Nucleus accumbens (tissue), 56 donors: ENCODE measurements at regions not wholly inside any gene's neighbourhood (a gene's known extent, or its start where the extent isn't known, plus 50 kb on each side); places are given as distances from the start of the nearest gene placed in this dataset.

Experiments
- DNase-seq, 56 donors: peaks; one replicate each; lab custom pipeline; 2025; lab: John Stamatoyannopoulos, UW

- no peak for DNase-seq
Observed at GRCh38 chr16:17691106-17691898, 220.5 kb upstream of the XYLT1 start.

DNA sequence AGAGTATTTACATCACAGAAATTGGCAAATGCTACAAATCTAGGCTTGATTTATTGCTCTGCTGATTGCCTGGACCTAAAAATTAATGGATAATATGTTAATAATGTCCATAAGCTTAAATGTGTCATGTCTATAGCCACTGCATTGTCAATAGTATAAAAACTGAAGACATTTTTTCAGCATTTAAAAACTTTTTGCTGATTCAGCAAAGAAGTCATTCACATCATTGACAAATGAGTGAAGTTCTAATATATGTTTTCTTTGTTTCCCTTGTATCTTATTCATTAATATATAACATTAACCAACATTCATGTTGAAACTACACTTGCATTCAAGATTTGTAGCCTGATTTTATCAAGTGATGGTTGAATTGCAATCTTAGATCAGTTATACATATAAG is 214.7 kb upstream of the XYLT1 start:
- no peak for DNase-seq

GRCh38 chr16:17683281-17683680 is 212.5 kb upstream of the XYLT1 start:
- no peak for DNase-seq

GRCh38 chr16:17676171-17676570 is 205.4 kb upstream of the XYLT1 start:
- DNase-seq, result no peak

GRCh38 chr16:17668386-17668785 is 197.6 kb upstream of the XYLT1 start:
- DNase-seq, result no peak

- no peak for DNase-seq
Observed at GRCh38 chr16:17666293-17666692, 195.5 kb upstream of the XYLT1 start.

GRCh38 chr16:17658881-17659280 is 188.1 kb upstream of the XYLT1 start:
- no peak for DNase-seq

GRCh38 chr16:17657045-17657444 is 186.3 kb upstream of the XYLT1 start:
- DNase-seq, result no peak

DNA sequence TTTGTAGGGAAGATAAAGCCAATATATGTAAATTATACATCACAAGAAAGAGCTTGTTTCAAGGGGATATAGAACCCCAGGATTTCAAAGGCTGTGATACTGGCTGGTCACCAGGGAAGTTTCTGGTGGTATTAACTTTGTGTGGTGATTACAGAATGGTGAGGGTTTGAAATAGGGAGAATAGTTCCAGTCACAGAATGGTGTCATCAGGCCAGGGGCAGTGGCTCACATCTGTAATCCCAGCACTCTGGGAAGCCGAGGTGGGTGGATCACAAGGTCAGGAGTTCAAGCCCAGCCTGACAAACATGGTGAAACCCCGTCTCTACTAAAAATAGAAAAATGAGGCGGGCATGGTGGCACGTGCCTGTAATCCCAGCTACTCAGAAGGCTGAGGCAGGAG is 183.8 kb upstream of the XYLT1 start:
- DNase-seq, result no peak

GRCh38 chr16:17654142-17654541 is 183.4 kb upstream of the XYLT1 start:
- no peak for DNase-seq

DNA sequence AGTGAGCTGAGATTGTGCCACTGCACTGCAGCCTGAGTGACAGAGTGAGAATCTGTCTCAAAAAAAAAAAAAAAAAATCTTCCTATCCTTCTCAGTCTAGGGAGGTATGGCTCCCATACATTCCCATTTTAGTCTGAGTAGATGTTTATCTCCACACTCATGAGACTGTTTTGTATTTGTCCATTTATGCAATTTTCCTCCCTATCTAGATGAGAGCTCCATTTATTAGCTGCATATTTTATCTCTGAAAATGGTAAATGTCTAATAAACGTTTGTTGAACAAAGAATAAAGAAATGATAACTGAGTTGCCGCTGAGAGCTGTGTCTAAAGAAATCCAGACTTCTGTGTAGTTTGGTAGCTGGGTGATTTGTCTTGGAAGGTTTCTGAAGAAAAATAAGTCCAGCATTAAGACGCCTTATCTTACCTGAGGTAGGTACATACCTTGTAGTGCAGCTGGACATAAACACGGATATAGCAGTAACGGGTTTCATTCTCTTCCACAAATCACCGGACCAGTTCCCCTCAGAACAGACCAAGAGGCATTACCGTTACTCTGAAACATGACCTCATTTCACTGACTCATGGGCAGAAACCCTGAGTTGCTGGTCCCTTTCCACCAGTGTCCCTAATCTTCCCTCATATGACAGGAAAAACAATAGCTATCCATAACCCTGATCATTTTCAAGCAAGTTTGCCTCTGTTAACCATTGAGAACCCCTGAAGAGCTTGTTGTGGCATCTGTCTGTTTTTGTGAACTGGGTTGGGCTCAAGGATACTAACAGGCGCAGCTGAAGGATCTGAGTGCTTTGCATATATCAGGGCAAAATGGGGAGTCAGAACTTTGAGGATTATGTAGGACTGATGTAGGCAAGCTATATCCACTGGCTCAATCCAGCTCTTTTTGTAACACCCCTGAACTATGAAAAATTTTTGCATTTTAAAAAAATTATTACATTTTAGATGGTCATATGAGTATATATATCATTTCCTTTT is 177.4 kb upstream of the XYLT1 start:
- DNase-seq, result no peak

GRCh38 chr16:17643935-17644334 is 173.2 kb upstream of the XYLT1 start:
- no peak for DNase-seq

DNA sequence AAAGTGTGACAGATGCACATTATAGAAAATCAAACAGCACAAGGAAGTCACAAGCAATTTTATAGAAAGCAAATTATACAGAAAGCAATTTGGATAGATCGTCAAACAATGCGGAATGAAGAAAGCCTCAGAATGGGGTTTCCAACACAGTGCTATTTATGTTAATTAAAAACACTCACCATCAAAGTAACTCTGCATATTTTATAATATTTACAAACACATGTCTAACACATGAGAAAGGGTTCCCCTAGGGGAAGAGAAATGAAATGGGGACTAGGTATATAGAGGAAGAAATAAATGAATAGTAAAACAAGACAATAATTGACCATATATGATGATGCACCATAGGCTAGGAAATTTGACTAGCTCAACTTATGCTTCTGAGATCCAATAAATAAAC is 171.2 kb upstream of the XYLT1 start:
- DNase-seq, result no peak

DNA sequence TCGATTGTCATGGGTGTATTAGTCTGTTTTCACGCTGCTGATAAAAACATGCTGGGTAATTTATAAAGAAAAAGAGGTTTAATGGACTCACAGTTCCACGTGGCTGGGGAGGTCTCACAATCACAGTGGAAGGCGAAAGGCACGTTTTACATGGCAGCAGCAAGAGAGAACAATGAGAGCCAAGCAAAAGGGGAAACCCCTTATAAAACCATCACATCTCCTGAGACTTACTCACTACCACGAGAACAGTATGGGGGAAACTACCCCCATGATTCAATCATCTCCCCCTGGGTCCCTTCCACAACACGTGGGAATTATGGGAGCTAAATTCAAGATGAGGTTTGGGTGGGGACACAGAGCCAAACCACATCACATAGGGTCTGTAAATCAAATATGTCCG is 167.4 kb upstream of the XYLT1 start:
- no peak for DNase-seq

DNA sequence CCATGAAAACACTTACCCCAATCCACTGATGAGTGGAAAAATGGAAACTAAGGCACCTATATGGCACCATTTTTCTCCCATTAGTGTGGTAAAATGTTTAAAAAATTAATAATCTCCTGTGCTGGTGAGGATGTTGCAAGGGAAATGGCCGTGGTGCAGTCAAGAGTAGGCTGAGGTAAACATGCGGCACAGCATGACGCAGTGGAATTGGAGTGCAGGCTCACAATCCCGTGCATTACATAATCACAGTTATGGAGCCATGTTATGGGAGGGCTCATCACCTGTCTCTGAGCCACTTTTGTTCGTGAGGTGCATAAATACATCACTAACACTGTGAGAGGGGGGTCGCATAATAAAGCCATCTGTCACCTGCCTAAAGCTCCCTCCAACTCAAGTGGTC is 164.4 kb upstream of the XYLT1 start:
- DNase-seq, result no peak

DNA sequence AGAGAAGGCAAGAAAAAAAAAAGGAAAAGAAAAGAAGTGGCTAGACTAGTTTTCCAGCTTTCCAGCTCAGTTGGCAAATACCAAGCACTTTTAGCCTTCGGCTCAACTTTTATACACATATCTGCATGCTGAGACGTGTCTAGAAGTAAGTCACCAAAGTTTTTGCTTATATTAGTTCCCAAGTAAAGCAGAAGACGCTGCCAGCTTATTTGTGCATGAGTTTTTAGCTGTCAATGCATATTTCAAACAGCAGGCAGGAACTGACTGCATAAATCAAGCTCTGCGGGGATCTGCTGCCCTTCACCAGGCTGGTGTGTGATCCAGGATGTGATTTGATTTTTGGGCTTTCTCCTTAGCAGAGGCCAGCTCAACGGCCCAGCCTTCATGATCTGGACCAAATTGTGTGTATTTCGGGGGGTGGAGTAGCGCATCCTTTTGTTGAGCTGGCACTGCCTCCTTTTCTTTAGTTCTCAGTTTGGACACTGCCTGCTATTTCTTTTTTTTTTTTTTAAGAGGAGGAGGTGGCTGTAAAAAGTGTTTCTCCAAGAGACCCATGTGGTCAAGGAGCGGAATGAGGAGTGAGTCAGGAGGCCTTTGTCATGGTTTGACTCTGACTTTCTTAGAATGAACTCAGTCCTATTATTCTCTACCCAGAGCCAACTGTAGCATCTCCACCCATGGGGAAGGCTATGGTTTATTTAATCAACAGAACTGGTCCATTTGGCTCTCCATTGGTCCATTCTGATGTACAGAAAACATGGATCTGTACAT is 162.6 kb upstream of the XYLT1 start:
- DNase-seq, result no peak

DNA sequence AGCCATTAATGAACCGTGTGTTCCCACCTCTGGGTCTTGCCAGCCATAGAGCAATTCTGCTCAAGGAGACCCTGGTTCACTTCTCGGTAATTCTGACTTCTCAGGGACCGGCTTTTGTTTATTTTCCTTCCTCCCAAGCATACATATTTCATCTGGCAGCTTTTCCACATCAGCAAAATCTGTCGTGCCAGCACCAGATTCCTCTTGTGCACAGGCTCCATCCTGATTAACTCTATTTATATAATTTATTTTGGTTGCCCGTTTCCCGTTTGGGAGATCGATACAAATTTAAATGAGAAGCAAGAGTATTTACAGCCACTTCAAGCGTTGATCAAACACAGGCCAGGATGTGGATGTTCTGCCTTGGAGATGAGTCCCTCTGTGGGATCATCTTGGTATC is 161.9 kb upstream of the XYLT1 start:
- DNase-seq, result no peak

DNA sequence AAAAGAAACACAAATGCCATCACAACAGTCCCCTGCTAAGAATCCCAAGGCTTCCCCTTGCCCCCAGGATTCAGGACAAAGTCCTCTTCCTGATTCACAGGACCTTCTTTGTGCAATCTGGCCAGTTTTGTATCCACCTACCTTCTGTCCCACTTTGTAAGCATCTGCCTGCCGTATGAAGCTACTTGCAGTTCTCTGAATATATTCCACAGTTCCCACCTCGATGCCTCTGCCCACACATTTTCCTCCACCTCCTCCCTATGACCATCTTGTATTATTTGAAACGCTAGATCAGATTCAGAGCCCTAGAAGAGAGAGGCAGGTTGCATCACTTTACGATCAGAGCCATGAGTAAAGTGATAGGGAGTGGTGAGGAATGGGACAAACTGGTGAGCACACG is 159.2 kb upstream of the XYLT1 start:
- DNase-seq, result no peak

DNA sequence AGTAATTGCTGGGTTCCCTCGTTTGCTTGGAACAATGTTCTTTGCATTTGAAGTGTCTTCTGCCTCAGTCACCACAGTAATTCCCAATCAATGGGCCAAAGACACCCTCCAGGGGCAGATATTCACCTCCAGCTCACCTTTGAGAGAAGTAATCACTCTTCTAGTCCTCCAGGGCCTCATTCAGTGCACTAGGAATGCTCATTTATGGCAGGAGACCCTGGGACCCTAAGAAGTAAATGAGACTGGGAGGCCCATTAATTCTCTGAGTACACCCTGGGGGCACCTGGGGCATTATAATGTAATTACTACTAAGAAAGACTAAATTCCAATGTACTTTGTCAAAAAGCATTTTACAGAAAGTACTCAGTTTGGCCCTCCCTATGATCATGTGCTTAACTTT is 158.2 kb upstream of the XYLT1 start:
- no peak for DNase-seq

DNA sequence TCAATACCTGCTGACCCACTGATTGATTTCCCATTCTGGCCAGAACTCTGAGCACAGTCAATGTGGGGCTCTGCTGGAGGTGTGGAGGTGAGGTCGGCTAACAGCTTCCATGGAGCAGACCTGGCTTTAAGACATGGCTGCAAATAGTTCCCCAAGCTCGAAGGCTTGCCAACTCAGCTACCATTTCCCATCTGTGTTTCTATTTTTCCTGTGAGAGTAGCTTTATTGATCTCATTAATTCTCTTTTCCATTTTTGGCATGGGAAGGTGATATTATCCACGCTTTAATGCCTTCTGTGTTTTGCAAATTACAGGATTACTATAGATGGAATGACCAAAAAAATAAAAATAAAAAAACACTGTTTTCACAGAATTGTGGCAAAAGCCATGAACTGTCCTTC is 151.6 kb upstream of the XYLT1 start:
- DNase-seq, result no peak

DNA sequence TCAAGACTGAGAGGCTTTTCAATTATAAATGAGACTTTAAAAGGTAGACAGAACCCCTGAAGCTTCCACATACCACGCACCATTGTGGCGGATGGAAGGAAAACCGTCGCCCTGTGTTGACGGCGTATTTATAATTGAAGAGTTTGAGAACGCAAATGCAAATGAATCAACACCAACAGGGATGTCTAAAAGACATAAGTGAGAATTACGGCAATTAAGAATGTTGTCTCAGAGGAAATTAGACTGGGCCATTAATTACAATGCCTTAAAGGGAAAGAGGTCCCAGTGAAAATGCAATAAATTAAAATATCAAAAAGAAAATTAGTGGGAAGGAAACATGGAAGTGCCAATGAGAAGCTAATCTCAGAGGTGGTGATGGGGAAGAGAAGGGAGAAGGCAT is 148.5 kb upstream of the XYLT1 start:
- no peak for DNase-seq
